ENCODE measurements at regions not wholly inside any gene's neighbourhood (a gene's known extent, or its start where the extent isn't known, plus 50 kb on each side); places are given as distances from the start of the nearest gene placed in this dataset.

DNA sequence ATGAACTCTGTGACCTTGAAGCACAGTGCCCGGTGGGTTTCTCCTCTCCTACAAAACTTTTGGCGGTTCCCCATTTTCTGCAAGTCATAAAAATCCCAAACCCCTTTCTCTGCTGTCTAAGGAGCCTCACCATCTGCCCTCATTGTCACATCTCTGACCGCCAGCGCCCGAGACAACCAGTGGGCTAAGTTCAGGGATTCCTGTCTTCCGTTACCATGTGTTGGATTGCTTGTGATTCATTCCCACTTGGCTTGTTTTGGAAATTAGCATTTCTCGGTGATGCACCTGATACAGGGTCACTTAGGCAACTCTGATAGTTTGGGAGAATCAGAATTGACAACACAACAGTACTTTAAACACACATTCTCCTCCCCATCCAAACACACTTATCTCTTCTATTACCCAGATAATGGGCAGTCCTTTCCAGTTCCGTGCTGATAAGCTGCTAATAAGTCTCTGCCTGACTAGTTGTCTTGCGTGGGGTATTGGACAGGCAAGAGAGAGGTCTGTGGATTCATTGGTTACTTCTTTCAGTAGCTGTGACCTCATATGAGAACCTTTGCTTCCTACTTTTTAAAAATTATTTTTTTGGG, 70.0 kb upstream of the KLF4 start:
- DNase-seq: no peak

DNA sequence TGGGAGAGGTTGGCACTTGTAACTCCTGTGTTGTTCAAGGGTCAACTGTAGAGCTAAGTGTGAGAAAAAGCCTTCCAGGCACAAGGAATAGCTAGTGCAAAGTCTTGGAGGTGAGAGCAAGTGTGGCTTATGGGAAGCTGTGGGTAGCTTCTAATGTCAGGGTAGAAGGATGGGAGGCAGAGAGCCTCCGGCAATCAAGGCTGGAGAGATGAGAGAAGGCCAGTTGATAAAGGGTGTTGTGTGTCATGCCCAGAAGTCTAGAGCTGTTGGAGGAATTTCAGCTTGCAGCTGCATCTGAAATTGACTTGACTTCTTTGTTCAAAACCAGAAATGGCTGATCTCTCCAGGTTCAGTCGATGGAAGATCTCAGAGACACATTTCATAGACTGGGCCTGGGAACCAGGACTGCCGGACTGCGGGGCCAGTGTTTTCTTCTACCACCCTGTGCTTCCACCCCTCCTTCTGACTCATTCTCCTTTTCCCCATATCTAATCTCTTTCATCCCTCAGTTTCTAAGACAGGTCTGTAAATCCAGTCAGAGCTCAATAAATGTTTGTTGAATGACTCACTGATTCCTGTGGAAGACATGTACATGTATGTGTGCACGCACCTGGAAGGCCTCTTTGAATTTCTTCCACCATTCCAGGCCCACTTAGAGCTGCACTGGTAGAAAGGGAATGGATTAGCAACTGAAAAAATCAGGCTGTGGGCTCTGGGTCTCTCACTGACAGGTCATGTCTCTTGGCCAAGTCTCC, 67.8 kb upstream of the KLF4 start:
- no peak for DNase-seq

DNA sequence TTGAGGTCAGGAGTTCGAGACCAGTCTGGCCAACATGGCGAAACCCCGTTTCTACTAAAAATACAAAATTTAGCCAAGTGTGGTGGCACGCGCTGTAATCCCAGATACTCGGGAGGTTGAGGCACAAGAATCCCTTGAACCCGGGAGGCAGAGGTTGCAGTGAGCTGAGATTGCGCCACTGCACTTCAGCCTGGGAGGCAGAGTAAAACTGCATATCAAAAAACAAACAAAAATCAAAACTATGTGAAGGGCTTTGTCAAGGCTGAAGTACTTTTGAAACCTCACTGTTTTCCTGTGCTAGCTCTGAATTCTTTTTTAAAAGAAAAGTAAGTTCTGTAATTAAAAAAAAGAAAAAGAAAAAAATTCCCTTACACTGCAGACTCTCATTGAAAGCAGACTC, 65.1 kb upstream of the KLF4 start:
- no peak for DNase-seq

DNA sequence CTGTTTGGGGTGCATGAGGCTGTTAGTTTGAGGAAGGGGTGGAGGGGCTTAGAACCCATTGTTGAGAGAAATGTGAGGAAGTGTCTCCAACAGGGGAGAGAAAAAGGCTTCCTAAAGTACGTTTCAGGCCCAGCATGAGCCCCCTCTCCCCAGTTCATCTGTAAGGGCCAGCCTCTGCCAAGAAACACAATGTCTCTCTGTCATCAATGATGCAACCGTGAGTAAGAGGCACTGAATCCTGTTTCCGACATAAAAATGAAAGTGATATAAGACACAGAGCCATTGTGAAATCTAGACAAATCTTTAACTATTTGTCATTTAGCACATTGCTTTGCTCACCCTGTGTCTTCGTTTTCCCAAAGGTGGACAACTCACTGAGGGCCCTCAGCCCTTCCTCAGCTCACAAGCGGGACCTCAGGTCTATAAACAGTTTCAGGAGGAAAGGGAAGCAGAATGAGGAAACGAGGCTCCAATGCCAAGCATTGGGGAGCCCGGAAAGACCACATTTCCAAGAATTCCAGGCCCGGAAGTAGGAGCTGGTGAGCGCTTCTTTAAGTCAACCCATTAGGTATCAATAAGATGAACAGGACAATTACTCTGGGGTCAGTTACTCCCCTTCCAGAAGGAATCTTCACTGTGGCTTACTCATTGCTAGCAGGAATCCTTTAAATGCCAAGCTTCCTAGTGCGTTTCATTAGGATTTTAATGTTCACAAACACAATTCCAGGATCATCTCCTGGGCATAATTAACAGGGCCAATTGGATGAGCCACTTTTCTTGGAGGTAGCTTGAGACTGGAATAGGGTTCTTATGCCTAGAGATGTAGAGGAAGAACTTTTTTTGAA, 59.0 kb upstream of the KLF4 start:
- DNase-seq: peak in 4 of 56 donors; percentile 2 to 29 (median 10)

DNA sequence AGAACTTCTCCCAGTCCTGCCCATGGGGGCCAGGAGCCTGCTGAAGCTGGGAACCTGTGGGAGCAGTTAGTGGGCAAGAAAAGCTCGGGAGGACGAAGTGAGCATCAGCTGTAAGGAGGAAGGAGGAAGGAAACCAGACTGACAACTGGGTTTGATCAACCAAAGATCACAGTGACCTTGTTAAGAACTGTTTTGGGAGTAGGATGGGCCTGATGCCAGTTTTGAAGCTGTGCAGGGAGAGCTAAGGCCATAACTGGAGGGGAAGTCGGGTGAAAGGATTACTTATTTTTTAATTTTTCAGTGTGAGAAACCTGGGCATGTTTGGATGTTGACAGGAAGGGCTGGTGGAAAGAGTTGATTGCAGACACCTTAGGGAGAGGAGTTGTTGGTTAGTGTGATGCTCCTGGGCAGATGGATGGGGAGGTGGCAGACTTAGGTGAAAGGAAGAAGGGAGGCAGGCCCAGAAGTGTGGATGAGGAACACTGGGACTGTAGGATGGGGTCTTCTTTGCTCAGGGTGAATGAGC, 58.3 kb upstream of the KLF4 start:
- DNase-seq: no peak

DNA sequence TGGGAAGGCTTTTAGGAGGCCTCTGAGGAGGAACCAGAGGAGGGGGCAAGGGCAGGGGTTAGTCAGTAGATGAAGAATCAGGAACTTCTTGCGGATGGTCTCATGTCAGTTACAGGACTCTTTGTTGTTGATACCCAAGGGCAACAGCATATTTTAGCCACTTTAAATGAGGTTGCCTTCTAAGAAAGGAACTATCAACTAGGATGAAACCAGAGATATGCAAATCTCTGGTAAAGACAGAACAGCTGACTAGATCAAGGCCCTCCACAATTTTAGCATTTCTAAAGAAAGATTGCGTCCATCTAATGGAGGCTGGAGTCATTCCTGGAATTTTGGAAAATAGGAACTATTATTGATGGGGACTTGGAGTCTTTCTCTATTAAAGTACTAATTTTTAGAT, 57.7 kb upstream of the KLF4 start:
- DNase-seq: no peak

DNA sequence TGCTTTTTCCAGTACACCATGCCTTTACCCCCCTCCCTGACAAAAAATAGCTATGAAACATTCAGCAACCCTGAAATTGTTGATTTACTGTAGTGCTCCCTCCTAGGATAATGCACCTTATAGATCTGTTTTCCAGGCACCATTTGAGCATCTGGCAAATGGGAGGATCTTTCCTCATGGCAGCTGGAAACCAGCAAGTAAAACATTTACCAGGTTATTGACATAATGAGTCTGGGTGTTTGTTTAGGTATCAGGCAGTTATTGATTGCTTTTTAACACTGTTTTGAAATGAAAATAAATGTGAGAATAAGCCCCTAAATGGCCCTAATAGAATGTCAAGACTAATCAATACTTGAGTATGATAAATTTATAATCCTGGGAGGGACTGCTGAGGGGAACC, 57.3 kb upstream of the KLF4 start:
- DNase-seq: no peak

DNA sequence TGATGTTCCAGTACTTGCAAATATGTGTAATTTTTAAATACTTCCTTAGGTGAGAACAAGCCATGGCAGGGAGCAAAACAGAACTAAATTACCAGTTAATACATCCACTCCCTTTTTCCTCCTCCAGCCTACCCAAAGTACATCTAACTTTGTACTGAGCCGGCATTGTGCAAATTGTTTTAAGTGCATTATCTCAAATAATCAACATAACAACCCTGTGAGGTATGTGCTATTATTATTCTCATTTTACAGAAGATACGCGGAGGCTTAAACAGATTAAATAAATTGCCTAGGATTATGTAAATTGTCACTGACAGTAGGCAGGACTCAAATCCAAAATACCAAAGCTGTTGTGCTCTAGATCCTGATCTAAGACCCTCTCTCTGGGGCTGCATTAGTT, 55.5 kb upstream of the KLF4 start:
- DNase-seq: no peak

DNA sequence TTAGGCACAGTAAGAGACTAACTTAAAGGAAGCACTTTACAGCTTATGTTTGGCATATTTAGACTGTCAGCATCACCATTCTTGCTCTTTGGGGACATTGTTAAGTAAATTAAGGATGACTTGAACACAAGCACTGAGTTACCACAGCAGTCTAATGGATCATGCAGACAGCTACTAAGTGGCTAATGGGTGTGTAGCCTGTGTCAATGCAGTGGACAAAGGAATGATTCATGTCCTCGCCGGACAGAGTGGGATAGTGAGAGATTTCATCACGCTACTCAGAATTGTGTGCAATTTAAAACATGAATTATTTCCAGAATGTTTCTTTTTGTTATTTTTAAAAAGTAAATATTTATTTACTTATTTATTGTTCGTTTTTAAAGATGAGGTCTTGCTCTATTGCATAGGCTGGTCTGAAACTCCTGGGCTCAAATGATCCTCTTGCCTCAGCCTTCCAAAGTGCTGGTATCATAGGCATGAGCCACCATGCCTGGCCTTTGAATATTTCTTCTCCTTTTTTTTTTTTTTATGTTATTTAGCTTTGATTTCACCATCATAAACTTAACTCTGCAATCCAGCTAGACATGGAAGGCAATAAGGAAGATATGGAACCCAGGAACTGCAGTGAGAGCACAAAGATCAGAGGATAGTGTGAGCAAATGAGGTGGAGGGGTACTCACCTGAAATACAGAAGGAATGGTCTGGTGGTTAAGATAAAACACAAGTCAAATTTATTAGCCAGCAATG, 53.0 kb upstream of the KLF4 start:
- no peak for DNase-seq

DNA sequence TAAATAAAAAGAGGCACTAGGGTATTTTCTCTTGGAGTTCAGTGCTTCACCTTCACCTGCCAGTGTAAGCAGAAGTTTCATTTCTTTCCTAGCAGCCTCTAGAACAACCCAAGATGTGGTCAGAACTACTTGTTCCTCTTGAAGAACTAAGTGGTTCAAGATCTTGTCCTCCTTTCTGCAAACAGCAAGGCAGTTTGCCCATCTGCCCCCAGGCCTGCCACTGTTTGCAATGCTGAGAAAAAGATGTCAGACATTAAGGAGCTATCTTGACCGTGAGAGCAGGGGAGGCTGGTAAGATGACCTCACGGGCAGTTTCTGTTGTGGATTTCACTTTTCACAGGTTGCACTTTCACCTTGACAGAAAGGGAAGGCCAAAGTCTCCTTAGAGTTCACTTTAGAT, 52.0 kb upstream of the KLF4 start:
- no peak for DNase-seq

DNA sequence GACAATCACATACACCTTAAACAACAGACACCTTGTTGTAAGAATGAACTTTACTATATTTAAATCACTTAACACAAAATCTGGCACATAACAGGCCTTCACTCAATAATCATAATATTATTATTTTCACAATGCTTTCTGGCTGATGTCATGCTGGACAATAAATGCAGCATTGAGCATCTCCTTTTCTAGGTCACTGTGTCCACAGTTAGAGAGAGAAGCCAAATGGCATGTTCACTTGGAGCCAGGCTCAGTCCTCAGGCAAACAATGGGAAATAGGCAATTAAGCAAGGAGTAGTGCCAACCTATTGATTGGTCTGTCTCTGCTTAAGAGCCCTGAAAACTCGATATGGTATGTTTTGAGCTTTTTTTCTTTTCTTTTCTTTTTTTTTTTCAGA, 50.6 kb upstream of the KLF4 start:
- no peak for DNase-seq

DNA sequence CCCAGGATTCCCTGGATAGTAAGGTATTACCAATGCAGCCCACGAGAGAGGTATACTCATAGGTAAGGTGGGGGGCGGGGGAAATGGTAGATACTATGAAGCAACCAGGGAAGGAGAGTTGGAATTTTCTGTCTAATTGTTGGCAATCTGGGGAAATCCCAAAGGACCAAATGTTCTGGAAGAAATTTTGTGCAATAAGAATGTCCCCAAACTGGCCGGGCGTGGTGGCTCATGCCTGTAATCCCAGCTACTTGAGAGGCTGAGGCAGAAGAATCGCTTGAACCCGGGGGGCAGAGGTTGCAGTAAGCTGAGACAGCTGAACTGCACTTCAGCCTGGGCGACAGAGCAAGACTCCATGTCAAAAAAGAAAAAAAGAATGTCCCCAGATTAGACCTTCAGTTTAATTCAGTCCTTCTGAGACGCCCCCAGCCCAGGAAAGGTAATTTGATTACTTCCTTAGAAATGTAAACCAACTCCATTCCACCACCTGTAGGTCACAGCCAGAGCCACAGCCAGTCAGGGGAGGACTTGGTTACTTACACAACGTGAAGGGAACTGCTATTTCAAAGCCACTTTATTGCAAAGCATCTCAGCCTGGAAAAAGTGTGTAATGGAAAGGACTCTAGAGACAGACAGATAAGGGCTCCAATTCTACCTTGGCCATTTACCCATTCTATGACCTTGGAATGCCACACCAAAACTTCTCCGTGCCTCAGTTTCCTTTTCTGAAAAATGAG, 50.0 kb upstream of the KLF4 start:
- DNase-seq: no peak

Measured in amygdala (tissue), 56 donors.